ENCODE measurements at regions not wholly inside any gene's neighbourhood (a gene's known extent, or its start where the extent isn't known, plus 50 kb on each side); places are given as distances from the start of the nearest gene placed in this dataset.

DNA sequence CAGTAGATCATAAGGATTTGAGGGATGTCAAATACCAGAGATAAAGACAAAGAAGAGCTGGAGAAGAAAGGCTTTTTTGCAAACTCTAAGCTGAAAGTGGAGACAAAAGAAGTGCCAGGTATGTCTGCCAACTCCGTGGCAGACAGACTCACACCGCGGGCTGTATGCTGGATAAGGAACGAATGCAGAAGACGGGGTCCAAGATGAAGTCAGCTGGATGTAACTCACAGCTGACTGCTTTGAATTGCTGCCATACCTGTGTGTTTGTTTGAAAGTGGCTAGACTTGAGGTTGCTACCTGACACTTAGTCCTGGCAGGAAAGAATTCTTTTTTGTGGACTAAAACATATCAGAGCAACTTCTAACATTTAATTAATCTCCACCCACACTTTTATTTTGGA, 398.8 kb downstream of the DLEU7 start:
- TF ChIP-seq, protein P1, sequence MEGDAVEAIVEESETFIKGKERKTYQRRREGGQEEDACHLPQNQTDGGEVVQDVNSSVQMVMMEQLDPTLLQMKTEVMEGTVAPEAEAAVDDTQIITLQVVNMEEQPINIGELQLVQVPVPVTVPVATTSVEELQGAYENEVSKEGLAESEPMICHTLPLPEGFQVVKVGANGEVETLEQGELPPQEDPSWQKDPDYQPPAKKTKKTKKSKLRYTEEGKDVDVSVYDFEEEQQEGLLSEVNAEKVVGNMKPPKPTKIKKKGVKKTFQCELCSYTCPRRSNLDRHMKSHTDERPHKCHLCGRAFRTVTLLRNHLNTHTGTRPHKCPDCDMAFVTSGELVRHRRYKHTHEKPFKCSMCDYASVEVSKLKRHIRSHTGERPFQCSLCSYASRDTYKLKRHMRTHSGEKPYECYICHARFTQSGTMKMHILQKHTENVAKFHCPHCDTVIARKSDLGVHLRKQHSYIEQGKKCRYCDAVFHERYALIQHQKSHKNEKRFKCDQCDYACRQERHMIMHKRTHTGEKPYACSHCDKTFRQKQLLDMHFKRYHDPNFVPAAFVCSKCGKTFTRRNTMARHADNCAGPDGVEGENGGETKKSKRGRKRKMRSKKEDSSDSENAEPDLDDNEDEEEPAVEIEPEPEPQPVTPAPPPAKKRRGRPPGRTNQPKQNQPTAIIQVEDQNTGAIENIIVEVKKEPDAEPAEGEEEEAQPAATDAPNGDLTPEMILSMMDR (IDR thresholded peaks at IDR 0.05; ENCODE audit: low read length, missing control alignments): no peak
- H3K4me3 ChIP-seq (replicated peaks; ENCODE audit: low read depth, low read length): no peak overlapping the region
- no peak for DNase-seq (ENCODE audit: low read depth)

DNA sequence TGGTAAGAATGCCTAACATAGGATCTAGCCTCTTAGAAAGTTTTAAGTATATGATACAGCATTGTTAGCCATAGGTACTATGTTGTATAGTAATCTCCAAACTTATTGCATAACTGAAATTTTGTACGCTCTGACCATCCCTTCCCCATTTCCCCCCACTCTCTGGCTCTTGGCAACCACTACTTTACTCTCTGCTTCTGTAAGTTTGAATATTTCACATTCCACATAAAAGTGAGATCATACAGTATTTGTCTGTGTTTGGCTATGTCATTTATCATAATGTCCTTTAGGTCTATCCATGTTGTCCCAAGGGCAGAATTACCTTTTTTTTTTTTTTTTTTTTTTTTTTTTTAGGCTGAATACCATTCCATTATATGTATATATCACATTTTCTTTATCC, 396.9 kb downstream of the DLEU7 start:
- DNase-seq (ENCODE audit: low read depth): no peak
- TF ChIP-seq, protein P1 (IDR thresholded peaks at IDR 0.05; ENCODE audit: low read length, missing control alignments): no peak
- H3K4me3 ChIP-seq (replicated peaks; ENCODE audit: low read depth, low read length): no peak overlapping the region

DNA sequence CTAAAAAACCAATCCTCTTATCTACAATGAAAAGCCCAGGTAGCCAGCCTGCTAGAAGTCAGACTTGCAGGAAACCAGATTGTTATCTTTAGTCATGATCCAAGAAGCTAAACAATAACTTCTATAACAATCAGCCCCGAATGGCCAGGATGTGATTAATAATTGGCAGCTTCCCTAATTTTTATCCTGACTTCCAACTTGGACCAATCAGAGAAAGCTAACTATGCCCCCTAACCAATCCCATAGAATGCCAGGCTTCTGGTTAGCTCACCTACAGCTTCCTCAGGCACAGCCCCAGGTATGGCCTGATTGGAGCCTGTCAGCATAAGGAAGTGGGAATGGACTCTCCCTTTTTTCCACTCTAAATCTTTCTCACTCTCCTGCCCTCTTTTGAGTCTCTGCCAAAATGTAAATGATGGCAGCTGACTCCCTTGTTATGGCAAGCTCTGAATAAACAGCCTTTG, 394.9 kb downstream of the DLEU7 start:
- DNase-seq (ENCODE audit: low read depth): no peak
- TF ChIP-seq, protein P1 (IDR thresholded peaks at IDR 0.05; ENCODE audit: low read length, missing control alignments): no peak
- no peak overlapping the region for H3K4me3 ChIP-seq (replicated peaks; ENCODE audit: low read depth, low read length)

DNA sequence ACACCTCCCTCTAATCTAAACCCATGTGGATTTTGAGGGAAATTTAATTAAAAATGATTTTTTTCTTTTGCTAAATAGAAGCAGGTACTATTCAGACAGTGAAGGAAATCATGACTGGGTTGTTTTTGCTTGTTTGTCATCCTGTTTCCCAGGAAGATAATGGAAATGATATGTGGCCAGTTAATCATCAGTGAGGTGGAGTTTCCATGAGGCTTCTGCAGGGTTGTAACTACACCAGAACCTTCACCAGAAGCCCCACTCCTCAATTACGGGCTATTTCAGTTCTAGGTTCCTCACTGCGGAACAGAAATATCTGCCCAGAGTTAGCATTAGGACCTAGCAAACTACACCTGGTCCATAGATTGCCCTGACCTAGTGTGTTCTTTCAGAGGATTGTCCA, 394.0 kb downstream of the DLEU7 start:
- DNase-seq (ENCODE audit: low read depth): no peak
- no peak overlapping the region for H3K4me3 ChIP-seq (replicated peaks; ENCODE audit: low read depth, low read length)
- TF ChIP-seq, protein P1 (IDR thresholded peaks at IDR 0.05; ENCODE audit: low read length, missing control alignments): no peak

DNA sequence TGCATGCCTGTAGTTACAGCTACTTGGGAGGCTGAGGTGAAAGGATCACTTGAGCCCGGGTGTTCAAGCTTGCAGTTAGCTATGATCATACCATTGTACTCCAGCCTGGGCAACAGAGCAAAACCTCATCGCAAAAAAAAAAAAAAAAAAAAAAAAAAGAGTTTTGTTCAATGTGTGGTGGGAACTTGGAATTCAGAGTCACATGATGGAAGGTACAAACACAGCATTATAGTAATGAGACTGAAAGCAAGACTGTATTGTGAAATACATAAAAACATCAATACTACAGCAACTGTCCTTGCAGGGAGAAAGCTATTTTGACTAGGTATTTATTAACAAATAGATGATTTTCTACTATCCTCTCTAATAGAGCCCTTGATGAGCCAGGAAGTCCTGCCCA, 393.2 kb downstream of the DLEU7 start:
- DNase-seq (ENCODE audit: low read depth): no peak
- TF ChIP-seq, protein P1 (IDR thresholded peaks at IDR 0.05; ENCODE audit: low read length, missing control alignments): no peak
- H3K4me3 ChIP-seq (replicated peaks; ENCODE audit: low read depth, low read length): no peak overlapping the region

DNA sequence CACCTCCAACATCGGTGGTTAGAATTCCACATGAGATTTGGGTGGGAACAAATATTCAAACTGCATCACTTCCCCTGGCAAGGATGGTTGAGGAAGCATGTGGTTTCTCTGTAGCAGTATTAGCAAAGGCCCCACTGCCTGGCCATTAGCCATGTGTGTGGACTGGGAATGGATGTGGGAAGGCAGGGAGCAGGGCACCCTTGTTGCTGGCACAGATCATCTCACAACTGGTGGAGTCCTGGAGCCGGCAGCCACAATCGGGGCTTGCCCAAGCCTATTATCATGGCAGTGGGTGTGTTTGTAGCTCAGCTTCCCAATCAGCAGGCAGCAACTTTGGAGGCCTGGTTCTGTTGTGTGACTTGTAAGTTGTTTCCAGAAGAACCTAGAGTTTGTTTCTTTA, 391.9 kb downstream of the DLEU7 start:
- DNase-seq (ENCODE audit: low read depth): no peak
- H3K4me3 ChIP-seq (replicated peaks; ENCODE audit: low read depth, low read length): no peak overlapping the region
- TF ChIP-seq, protein P1 (IDR thresholded peaks at IDR 0.05; ENCODE audit: low read length, missing control alignments): no peak

DNA sequence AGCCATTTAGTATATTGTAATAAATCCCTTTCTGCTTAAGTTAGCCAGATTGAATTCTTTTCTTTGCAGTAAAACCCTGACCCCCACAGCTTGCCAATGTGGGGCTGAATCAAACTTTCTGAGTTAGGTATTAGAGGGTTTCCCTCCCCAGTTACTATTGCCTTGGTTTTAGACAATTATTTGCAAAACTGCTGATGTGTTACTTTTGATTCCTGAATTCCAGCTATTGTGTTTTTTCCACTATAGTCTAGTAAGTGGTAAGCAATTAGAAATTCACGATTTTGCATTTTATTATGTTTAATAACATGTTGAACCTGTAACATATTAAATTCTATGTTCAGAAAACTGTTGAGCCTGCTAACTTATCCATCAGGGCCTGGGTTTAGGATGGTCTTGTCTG, 391.5 kb downstream of the DLEU7 start:
- TF ChIP-seq, protein P1 (IDR thresholded peaks at IDR 0.05; ENCODE audit: low read length, missing control alignments): no peak
- DNase-seq (ENCODE audit: low read depth): no peak
- no peak overlapping the region for H3K4me3 ChIP-seq (replicated peaks; ENCODE audit: low read depth, low read length)

All from fibroblast of pulmonary artery (primary cell).